GM10266 (cell line): ENCODE measurements at regions not wholly inside any gene's neighbourhood (a gene's known extent, or its start where the extent isn't known, plus 50 kb on each side); places are given as distances from the start of the nearest gene placed in this dataset.

Experiments used
- DNase-seq: peaks from one replicate; pipeline ENCODE4 v3.0.0; 2012; ENCODE audit errors: extremely low spot score
- CTCF ChIP-seq: IDR thresholded peaks from 2 replicates; pipeline ENCODE4 v1.5.1; 2012; ENCODE audit warnings: mild to moderate bottlenecking, low read depth; ENCODE audit not compliant: control insufficient read depth, insufficient read depth; ENCODE audit errors: missing control alignments

- no peak for TF ChIP-seq CTCF
- DNase-seq: no peak
Measured at GRCh38 chr2:42953216-42953615, 160.8 kb upstream of the HAAO start.

GRCh38 chr2:42951263-42951938 lies 159.0 kb upstream of the HAAO start:
- DNase-seq: no peak

GRCh38 chr2:42949125-42949524 lies 156.7 kb upstream of the HAAO start:
- no peak for TF ChIP-seq CTCF
- DNase-seq: no peak

More at GRCh38 chr2:42951263-42951938, 159.0 kb upstream of the HAAO start:
- no peak for TF ChIP-seq CTCF

GRCh38 chr2:42947809-42948600 lies 155.6 kb upstream of the HAAO start:
- no peak for TF ChIP-seq CTCF
- no peak for DNase-seq

- no peak for DNase-seq
Measured at GRCh38 chr2:42944779-42945415, 152.5 kb upstream of the HAAO start.

GRCh38 chr2:42942990-42943493 lies 150.7 kb upstream of the HAAO start:
- TF ChIP-seq CTCF: no peak

More at GRCh38 chr2:42944779-42945415, 152.5 kb upstream of the HAAO start:
- TF ChIP-seq CTCF: no peak

More at GRCh38 chr2:42942990-42943493, 150.7 kb upstream of the HAAO start:
- DNase-seq: no peak
